NCI-H524 treated with DMSO at 0.1 percent for 48 hours (cell line): ENCODE measurements at regions not wholly inside any gene's neighbourhood (a gene's known extent, or its start where the extent isn't known, plus 50 kb on each side); places are given as distances from the start of the nearest gene placed in this dataset.

Experiments used
- DNase-seq: peaks from one replicate; lab custom pipeline; 2025; lab: John Stamatoyannopoulos, UW

DNA sequence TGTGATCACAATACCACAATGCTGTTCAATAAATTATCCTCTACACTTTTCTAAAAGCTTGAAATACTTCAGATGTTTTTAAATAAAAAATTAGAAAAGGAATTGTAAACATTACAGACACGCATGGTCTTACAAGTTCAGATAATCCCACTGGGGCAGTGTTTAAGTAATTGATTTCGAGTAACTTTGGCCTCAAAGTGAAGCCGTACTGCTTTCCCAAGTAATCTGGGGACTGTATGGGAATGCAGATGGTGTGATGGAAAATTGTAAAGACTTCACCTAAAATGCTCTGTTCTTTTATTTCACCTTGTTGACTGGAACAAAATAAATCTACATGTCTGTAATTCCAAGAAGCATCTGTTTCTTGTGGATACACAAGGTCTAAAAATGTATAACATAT, 401.7 kb upstream of the LYPLAL1 start:
- no peak for DNase-seq

DNA sequence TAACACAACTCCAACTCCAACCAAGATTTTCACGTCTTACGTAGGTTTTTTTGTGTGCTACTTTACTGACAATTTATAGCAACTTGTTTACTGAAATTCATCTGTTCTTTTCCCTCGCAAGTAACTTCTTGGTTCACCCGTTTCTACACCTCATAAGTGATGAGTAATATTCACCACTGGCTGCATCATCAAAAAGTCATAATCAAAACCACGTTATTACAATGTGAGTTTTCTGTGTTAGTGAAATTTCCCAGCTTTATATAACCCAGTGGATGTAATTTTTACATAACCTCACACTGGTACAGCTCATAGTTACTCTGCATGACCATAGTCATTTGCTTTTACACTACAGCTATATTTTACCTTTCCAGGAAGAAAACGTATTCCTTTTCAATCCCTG, 401.1 kb upstream of the LYPLAL1 start:
- DNase-seq = no peak

DNA sequence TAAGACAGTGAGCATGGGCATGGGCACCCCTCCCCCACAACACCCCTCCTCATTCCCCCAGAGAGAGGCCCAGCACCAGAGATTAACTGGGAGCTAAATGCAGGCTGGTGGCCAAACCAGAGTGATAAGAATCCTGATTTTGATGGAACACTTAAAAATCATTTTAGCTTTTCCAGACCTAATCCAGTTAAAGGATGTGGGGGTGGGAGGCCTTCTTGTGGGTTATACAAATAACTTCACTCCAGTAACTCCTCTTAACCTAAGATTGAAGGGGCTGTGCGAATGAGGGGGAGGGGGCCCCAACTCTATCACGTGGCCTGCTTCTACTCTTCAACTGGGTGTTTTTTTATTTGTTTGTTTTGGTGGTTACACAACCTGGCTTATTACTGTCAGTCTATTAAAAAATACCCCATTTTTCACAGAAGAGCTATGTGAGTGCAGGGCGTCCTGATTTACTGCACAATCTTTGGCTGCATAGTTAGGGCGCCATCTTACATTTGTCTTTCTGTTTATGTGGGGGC, 398.1 kb upstream of the LYPLAL1 start:
- no peak for DNase-seq

DNA sequence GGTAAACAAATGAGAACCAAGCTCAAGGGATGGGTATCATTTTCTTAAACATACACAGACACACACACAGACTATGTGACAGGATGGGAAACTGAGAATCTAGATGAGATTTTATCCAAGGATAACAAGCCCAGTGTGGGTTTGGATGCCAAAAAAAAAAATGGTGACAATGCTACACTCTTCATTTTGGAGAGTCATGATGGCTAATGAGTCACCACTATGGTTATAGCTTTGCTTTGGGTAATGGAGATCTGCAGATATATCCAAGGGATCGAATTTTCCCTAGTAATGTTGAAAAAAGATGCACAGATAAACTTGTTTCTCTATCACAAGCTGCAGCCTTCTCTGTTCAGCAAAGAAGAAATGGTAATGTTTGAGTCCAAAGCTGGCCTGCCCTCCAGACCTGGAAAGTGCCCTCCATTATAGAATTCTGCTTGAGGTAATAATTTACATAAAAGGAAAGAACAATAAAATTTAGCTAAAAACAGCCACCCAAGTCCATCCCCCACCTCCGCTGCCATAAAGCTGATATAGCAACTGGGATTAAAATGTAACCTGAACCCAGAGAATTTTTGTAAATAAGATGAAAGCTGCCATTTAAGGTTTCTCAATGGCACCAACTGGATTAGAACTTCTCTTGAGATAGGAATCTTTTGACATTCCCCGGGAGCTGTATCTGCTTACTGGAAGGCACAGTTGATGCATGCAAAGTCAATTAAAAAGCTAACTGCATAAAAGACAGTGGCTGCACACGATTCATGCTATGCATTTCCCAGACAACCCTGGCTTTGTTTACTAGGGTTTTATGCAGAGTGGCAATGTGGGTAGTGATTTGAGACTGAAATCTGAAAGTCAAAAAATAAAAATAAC, 395.2 kb upstream of the LYPLAL1 start:
- DNase-seq = no peak

DNA sequence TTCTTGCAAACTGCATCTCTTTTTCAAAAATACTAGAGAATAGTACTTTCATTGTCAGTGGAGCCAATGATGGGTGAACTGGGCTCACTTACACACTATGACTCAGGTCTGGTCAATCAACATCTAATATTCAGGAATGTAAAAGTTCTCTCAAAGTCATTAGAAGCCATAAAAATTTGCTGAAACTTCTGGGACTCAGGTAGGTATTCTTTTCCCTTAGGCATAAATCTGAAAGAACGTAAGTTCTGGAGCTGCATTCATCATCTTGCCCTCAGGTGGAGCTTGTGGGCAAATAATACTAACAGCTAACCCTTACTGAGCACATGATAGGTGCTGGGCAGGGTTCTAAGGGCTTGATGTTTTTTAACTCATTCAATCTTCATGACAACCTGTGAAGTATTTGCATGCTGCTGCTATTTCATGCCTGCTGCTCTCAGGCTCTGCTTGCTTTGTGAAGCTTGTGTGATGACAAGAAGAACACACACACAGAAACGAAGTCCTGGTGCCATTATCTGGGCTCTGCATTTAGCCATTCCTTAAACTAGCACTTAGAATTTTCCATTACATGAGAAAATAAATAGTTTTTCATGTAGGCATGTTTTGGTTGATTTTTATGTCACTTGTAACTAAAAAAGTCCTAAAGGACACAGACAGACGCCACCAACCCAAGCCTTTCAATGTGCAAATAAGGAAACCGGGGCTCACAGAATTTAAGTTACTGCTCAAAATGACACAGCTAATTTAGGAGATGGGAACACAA, 394.2 kb upstream of the LYPLAL1 start:
- no peak for DNase-seq

DNA sequence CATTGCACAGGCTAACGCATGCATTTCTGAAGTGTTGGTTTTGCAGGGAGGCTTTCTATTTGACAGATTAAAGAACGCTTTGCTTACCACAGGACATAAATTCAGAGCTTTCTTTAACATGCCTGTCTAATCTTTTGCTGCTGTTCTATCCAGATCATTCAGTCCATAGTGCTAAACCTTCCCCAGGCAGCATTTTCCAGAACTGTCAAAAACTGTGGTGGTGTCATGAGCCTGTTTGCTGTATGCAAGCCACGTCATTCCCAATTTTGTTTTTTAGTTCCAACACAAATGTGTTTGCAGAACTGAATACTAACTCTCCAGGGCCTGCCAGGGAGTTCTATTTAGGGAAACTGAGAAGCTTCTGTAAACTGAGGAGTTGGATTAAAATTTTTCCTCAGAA, 390.5 kb upstream of the LYPLAL1 start:
- DNase-seq = no peak

DNA sequence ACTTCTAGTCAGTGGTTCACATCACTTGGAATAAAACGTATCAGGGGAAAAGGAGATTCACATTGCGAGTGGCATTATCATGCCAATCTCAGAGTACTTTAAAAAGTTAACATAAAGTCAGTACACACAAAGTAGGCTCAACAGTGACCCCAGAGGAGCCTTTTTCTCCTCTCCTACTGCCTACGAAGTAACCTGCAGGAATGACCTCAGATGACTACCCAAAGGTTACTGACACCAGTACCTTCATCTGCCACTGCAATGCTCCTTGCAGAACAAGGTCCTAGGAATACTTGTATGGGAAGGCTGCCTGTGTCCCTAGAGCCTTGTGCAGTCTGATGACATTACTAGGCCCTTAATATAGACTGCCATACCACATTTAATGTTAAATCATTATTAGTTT, 389.8 kb upstream of the LYPLAL1 start:
- no peak for DNase-seq

DNA sequence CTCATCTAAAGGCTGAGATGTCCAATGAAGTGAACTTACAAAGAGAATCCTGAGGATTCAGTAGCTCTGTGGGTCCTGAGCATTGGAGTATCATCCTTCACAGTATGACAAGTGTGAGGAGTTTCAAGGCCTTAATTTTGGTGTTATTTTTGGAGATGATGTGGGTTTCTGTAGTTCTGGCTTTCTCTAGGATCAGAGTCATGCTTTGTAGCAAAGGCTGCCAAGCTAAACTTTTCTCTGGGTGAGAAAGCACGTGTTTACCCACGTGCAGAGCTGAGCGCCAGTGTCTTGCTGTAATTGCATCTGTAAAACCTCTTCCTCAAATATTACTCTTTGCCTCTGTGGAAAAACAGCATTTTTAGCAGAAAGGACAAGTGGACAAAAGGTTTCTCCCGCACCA, 387.8 kb upstream of the LYPLAL1 start:
- no peak for DNase-seq

DNA sequence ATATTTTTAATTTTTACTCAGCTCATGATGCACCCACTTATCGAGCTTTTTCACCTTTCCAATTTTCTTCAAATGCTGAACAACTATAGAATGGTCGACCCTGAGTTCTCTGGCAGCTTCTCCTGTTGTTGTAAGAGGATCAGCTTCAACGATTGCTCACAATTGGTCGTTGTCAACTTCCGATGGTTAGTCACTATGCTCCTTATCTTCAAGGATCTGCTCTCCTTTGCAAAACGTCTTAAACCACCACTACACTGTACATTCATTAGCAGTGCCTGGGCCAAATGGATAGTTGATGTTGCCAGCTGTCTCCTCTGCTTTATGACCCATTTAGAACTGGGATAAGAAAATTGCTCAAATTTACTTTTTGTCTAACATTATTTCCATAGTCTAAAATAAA, 385.9 kb upstream of the LYPLAL1 start:
- no peak for DNase-seq

DNA sequence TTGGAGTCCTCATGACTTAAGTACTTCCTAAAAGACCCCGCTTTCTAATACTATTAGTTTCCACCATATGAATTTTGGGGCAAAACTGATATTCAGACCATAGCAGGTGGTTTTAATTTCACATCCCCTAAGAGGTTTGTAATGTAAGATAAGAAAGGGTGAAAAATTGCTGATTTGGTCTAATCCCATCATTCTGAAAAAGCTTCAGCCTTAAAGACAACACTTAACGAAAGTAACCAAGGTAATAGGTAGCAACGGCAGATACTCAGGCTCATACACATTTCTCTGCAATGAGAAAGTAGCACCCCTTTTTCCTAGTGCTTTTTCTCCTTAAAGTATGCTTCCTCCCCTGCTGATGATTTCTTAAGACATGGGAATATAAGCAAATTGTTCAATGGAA, 376.9 kb upstream of the LYPLAL1 start:
- no peak for DNase-seq

DNA sequence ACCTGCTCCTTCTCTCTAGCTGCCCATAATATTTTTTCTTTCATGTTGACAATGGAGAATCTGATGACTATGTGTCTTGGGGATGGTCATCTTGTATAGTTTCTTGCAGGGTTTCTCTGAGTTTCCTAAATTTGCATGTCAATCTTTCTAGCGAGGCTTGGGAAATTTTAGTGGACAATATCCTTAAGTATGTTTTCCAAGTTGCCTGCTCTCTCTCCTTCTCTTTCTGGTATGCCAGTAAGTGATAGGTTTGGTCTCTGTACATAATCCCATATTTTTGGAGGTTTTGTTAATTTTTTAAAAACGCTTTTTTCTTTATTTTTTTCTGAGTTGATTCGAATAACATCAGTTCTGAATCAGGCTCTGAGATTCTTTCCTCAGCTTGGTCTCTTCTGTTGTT, 370.9 kb upstream of the LYPLAL1 start:
- DNase-seq = no peak

DNA sequence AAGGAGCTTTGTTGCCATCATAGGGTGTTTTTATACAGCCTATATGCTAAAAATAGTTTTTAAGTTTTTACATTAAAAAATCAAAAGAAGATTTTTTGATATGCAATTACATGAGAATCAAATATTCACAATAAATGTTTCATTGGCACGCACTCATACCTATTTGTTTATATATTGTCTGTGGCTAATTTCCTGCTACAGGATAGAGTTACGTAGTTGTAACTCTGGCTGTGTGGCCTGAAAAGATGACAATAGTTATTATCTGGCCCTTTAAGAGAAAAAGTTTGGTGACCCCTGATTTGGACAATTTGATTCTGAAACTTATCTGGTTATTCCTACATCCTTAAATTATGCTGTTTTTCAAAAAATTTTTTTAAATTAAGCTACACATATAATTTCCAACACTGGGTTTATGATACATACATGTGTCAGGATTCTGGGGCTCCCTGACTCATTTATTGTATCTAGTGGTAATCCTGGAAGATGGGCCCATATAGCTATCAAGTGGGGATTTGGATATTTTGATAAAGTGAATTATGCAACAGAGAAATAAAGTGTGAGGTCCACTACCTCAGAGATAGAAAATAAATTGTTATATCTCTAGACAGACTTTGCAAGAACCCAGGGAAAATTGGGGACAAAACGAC, 370.2 kb upstream of the LYPLAL1 start:
- DNase-seq = no peak

DNA sequence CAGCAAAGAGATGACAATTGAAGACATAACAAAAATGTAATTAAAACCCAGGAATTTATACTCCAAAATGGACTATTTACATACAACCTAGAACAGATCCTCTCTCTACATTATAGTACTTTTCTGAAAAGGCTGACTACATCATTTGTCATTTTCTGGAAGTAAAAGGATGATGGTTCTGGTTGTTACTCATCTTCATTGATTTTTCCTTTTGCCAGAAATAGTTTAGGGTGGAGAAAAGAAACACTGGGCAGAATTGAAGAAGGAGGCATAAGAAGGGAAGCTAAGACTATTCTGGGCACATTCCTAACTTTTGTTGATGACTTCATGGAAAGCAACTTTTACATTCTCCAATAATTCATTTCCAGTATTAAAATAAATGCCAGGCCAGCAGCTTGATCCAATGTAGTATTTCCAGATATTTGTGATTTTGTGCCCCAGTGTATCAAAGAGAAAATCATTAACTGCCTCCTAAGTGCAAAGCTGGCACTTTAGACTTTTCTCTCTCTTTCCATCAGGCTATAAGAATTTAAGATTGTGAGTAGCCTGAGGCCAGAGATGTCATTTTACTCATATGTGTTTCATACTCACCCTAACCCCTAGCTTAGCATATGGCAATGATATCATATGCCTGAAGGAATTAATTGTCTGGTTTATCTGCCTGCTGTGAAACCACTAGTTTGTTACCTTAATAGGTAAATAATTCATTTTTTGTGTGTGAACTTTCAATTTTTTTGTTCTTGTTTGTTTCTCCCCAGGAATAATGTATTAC, 369.5 kb upstream of the LYPLAL1 start:
- DNase-seq = no peak

DNA sequence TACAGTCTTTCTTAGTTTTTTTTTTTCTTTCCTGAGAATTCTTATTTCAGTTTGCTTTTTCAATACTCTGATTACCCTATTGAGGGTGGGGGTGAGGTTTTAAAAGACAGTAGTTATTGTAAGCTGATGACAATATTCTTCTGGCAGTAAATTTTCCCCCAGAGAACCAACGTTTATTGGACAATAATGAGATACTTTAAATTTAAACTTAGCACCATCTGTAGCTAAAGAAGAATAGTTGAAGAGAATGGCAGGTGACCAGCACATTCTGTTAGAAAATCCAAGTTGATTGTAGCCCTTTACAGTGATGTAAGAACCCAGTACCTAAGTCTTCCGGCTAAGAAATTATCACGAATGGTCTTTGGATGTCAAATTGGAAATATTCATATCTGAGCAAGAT, 364.6 kb upstream of the LYPLAL1 start:
- DNase-seq = no peak

DNA sequence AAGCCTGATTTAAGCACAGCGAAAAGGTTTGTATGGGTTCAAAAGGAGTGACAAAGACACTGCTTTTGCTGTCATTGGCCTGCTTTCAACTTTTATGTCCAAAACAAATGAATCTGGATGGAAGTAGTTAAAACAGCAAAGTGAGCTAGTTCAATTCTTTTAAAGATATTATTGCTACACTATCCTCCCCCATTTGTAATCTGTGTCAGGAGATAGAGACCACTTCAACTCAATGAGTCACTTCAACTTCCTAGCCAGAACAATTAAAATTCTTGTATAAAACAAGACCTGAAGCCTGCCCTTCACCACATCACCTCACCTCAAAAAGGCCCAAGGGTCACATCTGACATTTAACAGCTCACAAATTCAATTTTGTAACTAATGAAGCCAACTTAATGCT, 364.1 kb upstream of the LYPLAL1 start:
- no peak for DNase-seq

DNA sequence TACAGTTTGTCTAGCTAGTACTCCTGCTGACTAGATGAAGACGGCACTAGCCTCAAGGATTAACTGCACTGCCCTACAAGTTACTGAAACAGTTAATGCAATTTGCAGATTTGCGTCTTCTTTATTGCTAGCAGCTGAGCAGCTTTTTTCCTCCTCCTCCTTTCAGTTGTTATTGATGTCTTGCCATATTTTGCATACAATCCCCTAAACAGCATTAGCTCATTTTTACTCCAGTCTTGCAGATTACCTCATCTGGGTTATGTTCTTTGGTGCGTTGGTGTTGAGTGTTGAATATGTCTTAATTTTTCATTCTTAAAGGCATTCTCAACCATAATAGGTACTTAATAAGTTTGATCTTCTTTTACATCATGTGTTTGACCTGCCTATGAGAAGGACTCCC, 363.4 kb upstream of the LYPLAL1 start:
- DNase-seq = no peak

DNA sequence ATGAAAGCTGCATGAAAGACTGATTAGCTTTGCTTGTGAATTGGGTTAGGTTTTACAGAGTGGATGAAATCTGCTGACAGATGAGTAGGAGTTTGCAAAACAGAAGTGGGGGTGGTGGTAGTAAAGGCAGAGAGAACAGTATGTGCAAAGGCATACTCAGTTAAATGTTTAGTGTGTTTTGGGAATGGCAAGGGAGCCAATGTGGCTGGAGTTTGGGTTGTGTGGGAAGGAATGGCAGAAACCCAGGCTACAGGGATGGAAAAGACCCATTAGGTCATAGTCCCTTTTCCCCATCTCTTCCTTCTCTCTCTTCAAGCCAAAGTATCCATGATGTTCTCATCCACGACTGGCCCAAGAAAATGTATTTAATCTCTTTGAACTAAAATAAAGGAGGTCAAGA, 362.2 kb upstream of the LYPLAL1 start:
- no peak for DNase-seq

DNA sequence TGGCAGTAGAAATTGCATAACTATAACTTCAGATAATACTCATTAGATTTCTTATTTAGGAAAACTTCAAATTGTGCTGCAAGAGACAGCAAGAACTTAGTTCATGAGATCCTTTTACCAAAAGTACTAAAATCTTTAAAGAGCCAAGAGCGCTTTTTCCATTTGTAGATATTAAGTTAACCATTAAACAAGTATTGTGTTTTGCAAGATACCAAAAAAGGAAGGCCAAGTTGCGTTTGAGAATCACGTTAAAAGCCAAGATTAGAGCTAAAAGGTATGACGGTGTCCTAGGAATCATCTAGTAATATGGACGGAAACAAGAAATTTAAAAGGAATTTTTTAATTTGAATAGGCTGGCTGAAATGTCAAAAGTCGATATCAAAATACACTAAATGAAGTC, 361.3 kb upstream of the LYPLAL1 start:
- no peak for DNase-seq

DNA sequence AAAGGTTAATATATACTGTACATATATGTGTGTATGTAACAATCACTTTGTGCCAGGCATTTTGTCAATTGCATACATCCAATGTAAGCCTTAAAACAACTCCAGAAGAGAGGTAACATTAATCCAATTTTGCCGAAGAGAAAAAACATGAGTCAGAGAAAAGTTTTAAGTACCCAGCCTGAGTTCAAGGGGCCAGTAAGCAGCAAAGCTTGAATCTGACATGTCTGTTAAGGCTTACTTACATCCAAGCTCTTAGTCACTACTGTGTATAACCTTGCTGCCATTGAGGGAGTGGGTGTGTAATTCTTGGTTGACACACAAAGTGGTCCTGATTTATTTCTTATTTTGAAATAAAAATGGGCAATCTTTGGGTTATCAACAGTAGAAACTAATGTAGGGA, 360.4 kb upstream of the LYPLAL1 start:
- DNase-seq = no peak

DNA sequence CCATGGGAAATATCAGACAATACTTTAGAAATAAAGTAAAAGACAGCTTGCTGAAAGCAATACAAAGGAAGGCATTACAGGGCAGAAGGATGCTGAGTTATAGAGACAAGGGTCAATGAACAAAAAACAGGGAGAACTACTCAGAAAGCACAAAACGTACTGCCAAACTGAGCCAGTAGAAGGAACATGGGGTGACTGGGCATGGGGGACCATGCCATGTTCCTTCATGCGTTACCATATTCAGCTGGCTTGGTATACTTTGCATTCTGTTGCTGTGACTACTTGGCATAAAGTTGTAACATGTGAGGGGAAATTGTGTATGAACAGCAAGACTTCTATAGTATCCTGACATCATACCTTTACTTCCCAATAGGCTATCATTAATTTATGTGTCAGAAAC, 358.6 kb upstream of the LYPLAL1 start:
- no peak for DNase-seq

DNA sequence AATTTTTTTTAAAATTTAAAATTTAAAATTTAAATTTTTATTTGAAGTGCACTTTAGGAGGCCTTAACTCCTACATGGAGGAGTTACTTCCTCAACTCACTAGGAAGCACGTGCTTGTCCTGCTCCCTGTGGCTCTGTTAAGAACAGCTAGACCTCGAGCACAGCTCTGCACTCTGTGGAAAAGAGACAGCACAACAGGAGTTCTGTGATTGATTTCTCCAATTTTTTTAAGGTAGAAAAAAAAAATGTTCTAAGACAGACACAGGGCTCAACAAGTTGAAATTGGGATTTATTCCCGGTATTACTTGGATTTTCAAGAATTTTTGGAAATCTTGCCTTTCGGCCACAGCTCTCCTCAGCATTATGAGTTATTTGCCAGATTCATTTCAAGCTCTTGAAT, 356.6 kb upstream of the LYPLAL1 start:
- DNase-seq = no peak
